ENCODE measurements at regions not wholly inside any gene's neighbourhood (a gene's known extent, or its start where the extent isn't known, plus 50 kb on each side); places are given as distances from the start of the nearest gene placed in this dataset.

GRCh38 chr9:126147186-126147935 lies 179.3 kb upstream of the MVB12B start:
- no peak for TF ChIP-seq POLR2AphosphoS5 (IDR thresholded peaks at IDR 0.05; ENCODE audit: borderline replicate concordance, low read depth, low read length)
- TF ChIP-seq EZH2 (IDR thresholded peaks at IDR 0.05): no peak
- TF ChIP-seq FOXP2 (optimal IDR thresholded peaks at IDR 0.05; ENCODE audit: control extremely low read depth, extremely low read length, insufficient read depth): no peak

Data from SK-N-MC (cell line).